Naive B cell (primary cell): ENCODE measurements at regions not wholly inside any gene's neighbourhood (a gene's known extent, or its start where the extent isn't known, plus 50 kb on each side); places are given as distances from the start of the nearest gene placed in this dataset.

Source experiments
- ATAC-seq, 2 donors: fragments of 150-1000 bp; cut with Tn5 transposase; 2 replicates each; pipeline ENCODE4 v1.10.0; 2021; ENCODE audit warnings: low read depth in 2 of 2, mild to moderate bottlenecking in 2 of 2, moderate library complexity in 2 of 2
- DNase-seq: peaks from one replicate; pipeline ENCODE4 v3.0.0; 2022
- H3K27ac Mint-ChIP-seq, 6 donors: one replicate each; pipeline ENCODE4 v1.8.0; 2020 to 2022; ENCODE audit warnings: mild to moderate bottlenecking in 6 of 6, mixed read lengths in 6 of 6, moderate library complexity in 5 of 6, inconsistent platforms in 2 of 6
- H3K27me3 Mint-ChIP-seq, 3 donors: one replicate each; pipeline ENCODE4 v1.8.0; 2021 to 2022; ENCODE audit warnings: mixed read lengths in 3 of 3, mild to moderate bottlenecking in 1 of 3
- H3K36me3 Mint-ChIP-seq, 2 donors: one replicate each; pipeline ENCODE4 v1.8.0; 2020 to 2022; ENCODE audit warnings: mixed read lengths in 2 of 2, inconsistent platforms in 1 of 2, mild to moderate bottlenecking in 1 of 2
- H3K4me1 Mint-ChIP-seq, 3 donors: one replicate each; pipeline ENCODE4 v1.8.0; 2020 to 2022; ENCODE audit warnings: mixed read lengths in 3 of 3, inconsistent platforms in 1 of 3, mild to moderate bottlenecking in 1 of 3, moderate library complexity in 1 of 3
- H3K4me3 Mint-ChIP-seq, 8 donors: one replicate each; pipeline ENCODE4 v1.8.0; 2020 to 2022; ENCODE audit warnings: mild to moderate bottlenecking in 8 of 8, mixed read lengths in 8 of 8, moderate library complexity in 8 of 8, inconsistent platforms in 2 of 8
- H3K9me3 Mint-ChIP-seq, 7 donors: one replicate each; pipeline ENCODE4 v1.8.0; 2020 to 2022; ENCODE audit warnings: mixed read lengths in 7 of 7, mild to moderate bottlenecking in 5 of 7, inconsistent platforms in 2 of 7, moderate library complexity in 1 of 7

GRCh38 chr2:12176623-12177454 lies 430.4 kb downstream of the LPIN1 start:
- Mint-ChIP-seq H3K4me3 (peak overlapping the region in 5 of 8 donors; percentile 37 to 80 (median 71)), H3K27ac (peak overlapping the region in 1 of 6 donors; percentile 1), H3K27me3 (no peaks in the 10 kb centered on the region), H3K9me3 (no peaks in the 10 kb centered on the region), H3K36me3 (no peaks in the 10 kb centered on the region), H3K4me1 (peaks cover 28 to 64% (median 51%) of the 10 kb centered on the region in 3 donors)
- ATAC-seq (no peak), DNase-seq (no peak)

- Mint-ChIP-seq H3K36me3 (no peaks in the 10 kb centered on the region), H3K4me1 (peaks cover 28 to 61% (median 46%) of the 10 kb centered on the region in 3 donors), H3K27me3 (no peaks in the 10 kb centered on the region), H3K4me3 (peak overlapping the region in 6 of 8 donors; percentile 37 to 80 (median 47)), H3K9me3 (no peaks in the 10 kb centered on the region), H3K27ac (peak overlapping the region in 3 of 6 donors; percentile 5 to 79 (median 31))
- ATAC-seq (peak; percentile 69 to 92), DNase-seq (peak; percentile 39)
These were observed 431.2 kb downstream of the LPIN1 start for GRCh38 chr2:12177455-12178288.

GRCh38 chr2:12178289-12179080 lies 432.1 kb downstream of the LPIN1 start:
- H3K4me3 Mint-ChIP-seq, result peak overlapping the region in 4 of 8 donors; percentile 37 to 80 (median 58)
- no peaks in the 10 kb centered on the region for H3K9me3 Mint-ChIP-seq
- H3K4me1 Mint-ChIP-seq, result peaks cover 24 to 56% (median 39%) of the 10 kb centered on the region in 3 donors
- ATAC-seq (no peak), DNase-seq (no peak)
- no peaks in the 10 kb centered on the region for H3K27me3 Mint-ChIP-seq
- H3K27ac Mint-ChIP-seq, result peak overlapping the region in 4 of 6 donors; percentile 5 to 31 (median 26)
- H3K36me3 Mint-ChIP-seq, result no peaks in the 10 kb centered on the region

- Mint-ChIP-seq H3K36me3 (no peaks in the 10 kb centered on the region), H3K9me3 (no peaks in the 10 kb centered on the region), H3K4me1 (peaks cover 28 to 46% (median 39%) of the 10 kb centered on the region in 3 donors), H3K4me3 (no peak overlapping the region), H3K27me3 (no peaks in the 10 kb centered on the region), H3K27ac (no peak overlapping the region)
- ATAC-seq, result no peak
- no peak for DNase-seq
These were observed 433.6 kb downstream of the LPIN1 start for GRCh38 chr2:12180031-12180430.

GRCh38 chr2:12183032-12183645 lies 436.7 kb downstream of the LPIN1 start:
- ATAC-seq (no peak), DNase-seq (no peak)
- no peaks in the 10 kb centered on the region for H3K9me3 Mint-ChIP-seq
- H3K27ac Mint-ChIP-seq, result peak overlapping the region in 1 of 6 donors; percentile 30
- no peak overlapping the region for H3K4me3 Mint-ChIP-seq
- H3K27me3 Mint-ChIP-seq, result no peaks in the 10 kb centered on the region
- H3K4me1 Mint-ChIP-seq, result peaks cover 5 to 22% (median 9%) of the 10 kb centered on the region in 3 donors
- peaks cover 0 to 8% of the 10 kb centered on the region in 2 donors for H3K36me3 Mint-ChIP-seq

GRCh38 chr2:12192762-12193161 lies 446.3 kb downstream of the LPIN1 start:
- H3K27ac Mint-ChIP-seq, result peak overlapping the region in 2 of 6 donors; percentile 37 to 45
- H3K4me3 Mint-ChIP-seq, result peak overlapping the region in 7 of 8 donors; percentile 34 to 58 (median 43)
- peaks cover 2 to 14% (median 8%) of the 10 kb centered on the region in 7 donors for H3K9me3 Mint-ChIP-seq
- H3K36me3 Mint-ChIP-seq, result peaks cover 4 to 20% of the 10 kb centered on the region in 2 donors
- DNase-seq (no peak), ATAC-seq (peak in 1 of 2 donors; percentile 27)
- peaks cover 10 to 20% (median 13%) of the 10 kb centered on the region in 3 donors for H3K4me1 Mint-ChIP-seq
- no peaks in the 10 kb centered on the region for H3K27me3 Mint-ChIP-seq

GRCh38 chr2:12194968-12195367 lies 448.5 kb downstream of the LPIN1 start:
- Mint-ChIP-seq H3K4me1 (peaks cover 10 to 20% (median 13%) of the 10 kb centered on the region in 3 donors), H3K27ac (no peak overlapping the region), H3K4me3 (no peak overlapping the region), H3K36me3 (peaks cover 8 to 20% of the 10 kb centered on the region in 2 donors), H3K9me3 (peaks cover 5 to 19% (median 10%) of the 10 kb centered on the region in 7 donors), H3K27me3 (no peaks in the 10 kb centered on the region)
- DNase-seq, result no peak
- ATAC-seq, result no peak

- ATAC-seq, result no peak
- peaks cover 8 to 20% of the 10 kb centered on the region in 2 donors for H3K36me3 Mint-ChIP-seq
- no peak overlapping the region for H3K27ac Mint-ChIP-seq
- H3K9me3 Mint-ChIP-seq, result peaks cover 5 to 19% (median 10%) of the 10 kb centered on the region in 7 donors
- no peak overlapping the region for H3K4me3 Mint-ChIP-seq
- no peak for DNase-seq
- H3K27me3 Mint-ChIP-seq, result no peaks in the 10 kb centered on the region
- peaks cover 13 to 26% (median 17%) of the 10 kb centered on the region in 3 donors for H3K4me1 Mint-ChIP-seq
These were observed 450.1 kb downstream of the LPIN1 start for GRCh38 chr2:12196495-12196894.

GRCh38 chr2:12197133-12197532 lies 450.7 kb downstream of the LPIN1 start:
- H3K36me3 Mint-ChIP-seq, result peaks cover 8 to 20% of the 10 kb centered on the region in 2 donors
- peak overlapping the region in 1 of 8 donors; percentile 6 for H3K4me3 Mint-ChIP-seq

GRCh38 chr2:12199491-12200211 lies 453.2 kb downstream of the LPIN1 start:
- no peaks in the 10 kb centered on the region for H3K27me3 Mint-ChIP-seq
- no peak for ATAC-seq
- peaks cover 8 to 30% (median 11%) of the 10 kb centered on the region in 3 donors for H3K4me1 Mint-ChIP-seq
- no peak overlapping the region for H3K4me3 Mint-ChIP-seq
- no peak overlapping the region for H3K27ac Mint-ChIP-seq
- no peak for DNase-seq
- peaks cover 12 to 27% (median 17%) of the 10 kb centered on the region in 7 donors for H3K9me3 Mint-ChIP-seq
- H3K36me3 Mint-ChIP-seq, result peaks cover 14 to 27% of the 10 kb centered on the region in 2 donors

More at GRCh38 chr2:12197133-12197532, 450.7 kb downstream of the LPIN1 start:
- Mint-ChIP-seq H3K4me1 (peaks cover 17 to 32% (median 21%) of the 10 kb centered on the region in 3 donors), H3K27me3 (no peaks in the 10 kb centered on the region), H3K27ac (no peak overlapping the region), H3K9me3 (peaks cover 5 to 19% (median 12%) of the 10 kb centered on the region in 7 donors)
- DNase-seq (no peak), ATAC-seq (no peak)

- no peaks in the 10 kb centered on the region for H3K27me3 Mint-ChIP-seq
- H3K27ac Mint-ChIP-seq, result no peak overlapping the region
These were observed 454.9 kb downstream of the LPIN1 start for GRCh38 chr2:12201369-12201768.

More at GRCh38 chr2:12201369-12201768, 454.9 kb downstream of the LPIN1 start:
- peaks cover 8 to 26% (median 11%) of the 10 kb centered on the region in 3 donors for H3K4me1 Mint-ChIP-seq
- DNase-seq, result no peak
- H3K36me3 Mint-ChIP-seq, result peaks cover 15 to 33% of the 10 kb centered on the region in 2 donors
- no peak overlapping the region for H3K4me3 Mint-ChIP-seq
- peaks cover 14 to 40% (median 25%) of the 10 kb centered on the region in 7 donors for H3K9me3 Mint-ChIP-seq
- ATAC-seq, result no peak
